ENCODE measurements at regions not wholly inside any gene's neighbourhood (a gene's known extent, or its start where the extent isn't known, plus 50 kb on each side); places are given as distances from the start of the nearest gene placed in this dataset.
A peak's percentile ranks its signal among the peaks of the same experiment; 100 is the strongest.
"Not testable (repeated sequence)": the region's sequence is repeated elsewhere in the genome, so short reads cannot be mapped to it uniquely, and the experiment has no call there.

DNA sequence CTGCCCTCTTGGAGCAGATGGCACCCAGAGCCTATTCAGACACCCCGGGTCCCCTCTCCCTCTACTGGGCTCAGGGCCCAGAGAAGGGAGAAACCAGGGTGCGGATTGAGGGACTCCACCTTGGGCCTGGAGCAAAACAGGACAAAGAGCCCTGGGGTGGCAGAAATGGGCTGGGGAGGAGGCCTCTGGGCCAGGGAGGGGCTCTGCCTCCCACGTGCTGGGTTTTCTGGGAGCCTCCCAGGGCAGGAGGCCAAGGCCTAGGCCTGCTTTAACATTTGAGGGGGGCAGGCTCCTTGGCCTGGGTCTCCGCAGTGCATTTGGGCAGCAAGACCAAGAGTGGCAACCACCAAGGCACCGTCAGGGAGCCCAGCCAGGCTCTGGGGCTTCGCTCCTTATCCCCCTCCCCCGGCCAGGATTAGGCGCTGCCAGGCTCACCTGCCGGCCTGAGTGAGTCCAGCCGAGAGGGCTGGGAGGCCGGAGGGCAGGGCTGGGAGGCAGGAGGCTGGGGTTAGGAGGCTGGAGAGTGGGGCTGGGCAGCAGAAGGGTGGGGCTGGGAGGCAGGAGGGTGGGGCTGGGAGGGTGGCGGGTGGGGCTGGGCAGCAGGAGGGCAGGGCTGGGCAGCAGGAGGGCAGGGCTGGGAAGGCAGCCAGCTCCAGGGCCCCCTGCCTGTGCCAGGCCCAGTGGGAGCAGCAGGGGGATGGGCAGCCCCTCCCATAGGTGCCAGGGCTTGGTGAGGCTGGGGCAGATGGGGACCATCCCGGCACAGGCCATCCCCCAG is 101.8 kb upstream of the EIF5 start:
- DNase-seq (ENCODE audit: low read depth, low spot score): no peak
- H3K9me3 ChIP-seq (ENCODE audit: low read depth, low read length): no peaks in the 10 kb centered on the region
- no peak overlapping the region for H3K4me3 ChIP-seq
- TF ChIP-seq POLR2AphosphoS5 (IDR thresholded peaks at IDR 0.05; ENCODE audit: borderline replicate concordance, low read depth, low read length) (no peak), EZH2 (IDR thresholded peaks at IDR 0.05) (no peak)
- H3K27ac ChIP-seq: no peak overlapping the region
- H3K36me3 ChIP-seq (ENCODE audit: insufficient read depth, low read length): no peaks in the 10 kb centered on the region
- H3K9ac ChIP-seq (ENCODE audit: insufficient read length): no peak overlapping the region

DNA sequence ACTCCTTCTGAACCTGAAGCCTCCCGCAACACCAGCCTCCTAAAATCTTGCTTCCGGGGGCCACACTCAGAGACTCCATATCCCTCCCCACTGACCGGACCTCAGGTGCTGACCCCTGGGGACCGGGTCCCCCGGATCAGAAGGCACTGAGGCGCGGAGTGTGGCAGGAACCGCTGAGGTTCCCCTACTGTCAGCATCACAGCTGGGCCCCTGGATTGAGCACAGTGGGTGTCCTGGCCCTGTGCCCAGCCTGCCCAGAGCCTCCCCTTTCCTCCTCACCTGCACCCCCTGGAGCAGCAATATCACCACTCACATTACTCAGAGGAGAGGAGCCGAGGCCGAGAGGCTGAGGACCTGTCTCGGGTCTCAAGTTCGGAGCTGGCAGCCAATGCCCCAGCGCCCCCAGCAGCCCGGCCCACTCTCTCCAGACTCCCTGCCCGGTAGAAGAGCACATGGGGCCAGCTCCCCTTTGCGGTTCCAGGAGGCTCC is 101.2 kb upstream of the EIF5 start:
- no peak overlapping the region for H3K27ac ChIP-seq
- H3K4me3 ChIP-seq: no peak overlapping the region
- H3K9me3 ChIP-seq (ENCODE audit: low read depth, low read length): no peaks in the 10 kb centered on the region
- no peak for DNase-seq (ENCODE audit: low read depth, low spot score)
- TF ChIP-seq EZH2 (IDR thresholded peaks at IDR 0.05) (no peak), POLR2AphosphoS5 (IDR thresholded peaks at IDR 0.05; ENCODE audit: borderline replicate concordance, low read depth, low read length) (no peak), FOXP2 (optimal IDR thresholded peaks at IDR 0.05; ENCODE audit: control extremely low read depth, extremely low read length, insufficient read depth) (no peak)
- no peak overlapping the region for H3K9ac ChIP-seq (ENCODE audit: insufficient read length)
- no peaks in the 10 kb centered on the region for H3K36me3 ChIP-seq (ENCODE audit: insufficient read depth, low read length)

DNA sequence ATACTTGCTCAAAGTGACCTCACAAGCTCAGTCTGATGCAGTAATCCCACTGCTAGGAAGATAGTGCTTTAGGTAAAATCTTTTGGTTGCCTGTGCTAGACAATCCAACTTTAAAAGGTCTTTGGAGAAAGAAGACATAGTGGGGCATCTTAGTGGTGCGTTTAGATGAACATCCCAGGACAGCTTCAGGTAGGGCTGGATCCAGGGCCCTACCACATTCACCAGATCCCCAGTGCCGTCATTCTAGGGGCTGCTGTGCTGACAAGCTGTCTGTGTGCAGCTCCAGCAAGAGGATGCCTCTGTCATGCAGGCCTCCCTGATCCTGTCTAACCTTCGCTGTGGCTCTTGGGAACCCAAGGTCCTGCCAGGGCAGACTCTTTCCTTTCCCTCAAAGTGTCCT is 100.7 kb upstream of the EIF5 start:
- no peak overlapping the region for H3K27ac ChIP-seq
- no peak overlapping the region for H3K4me3 ChIP-seq
- no peaks in the 10 kb centered on the region for H3K36me3 ChIP-seq (ENCODE audit: insufficient read depth, low read length)
- no peak overlapping the region for H3K9ac ChIP-seq (ENCODE audit: insufficient read length)
- H3K9me3 ChIP-seq (ENCODE audit: low read depth, low read length): no peaks in the 10 kb centered on the region
- DNase-seq (ENCODE audit: low read depth, low spot score): no peak
- TF ChIP-seq FOXP2 (optimal IDR thresholded peaks at IDR 0.05; ENCODE audit: control extremely low read depth, extremely low read length, insufficient read depth) (no peak), POLR2AphosphoS5 (IDR thresholded peaks at IDR 0.05; ENCODE audit: borderline replicate concordance, low read depth, low read length) (no peak), EZH2 (IDR thresholded peaks at IDR 0.05) (no peak)

DNA sequence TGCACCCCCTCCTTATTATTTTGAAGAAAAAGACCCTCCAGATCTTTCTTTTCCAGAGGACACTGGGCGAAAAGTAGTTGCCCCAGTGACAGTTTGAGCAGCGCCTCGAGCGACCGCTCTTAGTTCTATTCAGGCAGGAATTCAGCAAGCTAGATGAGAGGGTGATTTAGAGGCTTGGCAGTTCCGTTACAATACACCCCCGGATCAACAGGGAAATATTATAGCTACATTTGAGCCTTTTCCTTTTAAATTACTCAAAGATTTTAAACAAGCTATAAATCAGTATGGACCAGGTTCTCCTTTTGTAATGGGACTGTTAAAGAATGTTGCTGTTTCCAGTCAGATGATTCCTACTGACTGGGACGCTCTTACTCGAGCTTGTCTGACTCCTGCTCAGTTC is 99.2 kb upstream of the EIF5 start:
- Histone ChIP-seq H3K9ac (ENCODE audit: insufficient read length) (peak overlapping the region; percentile 53), H3K27ac (peak overlapping the region; percentile 86; the same call in 1 of the 2 replicates), H3K4me3 (peak overlapping the region; percentile 54)
- DNase-seq (ENCODE audit: low read depth, low spot score); H3K36me3 ChIP-seq (ENCODE audit: insufficient read depth, low read length); H3K9me3 ChIP-seq (ENCODE audit: low read depth, low read length): not testable (repeated sequence)

DNA sequence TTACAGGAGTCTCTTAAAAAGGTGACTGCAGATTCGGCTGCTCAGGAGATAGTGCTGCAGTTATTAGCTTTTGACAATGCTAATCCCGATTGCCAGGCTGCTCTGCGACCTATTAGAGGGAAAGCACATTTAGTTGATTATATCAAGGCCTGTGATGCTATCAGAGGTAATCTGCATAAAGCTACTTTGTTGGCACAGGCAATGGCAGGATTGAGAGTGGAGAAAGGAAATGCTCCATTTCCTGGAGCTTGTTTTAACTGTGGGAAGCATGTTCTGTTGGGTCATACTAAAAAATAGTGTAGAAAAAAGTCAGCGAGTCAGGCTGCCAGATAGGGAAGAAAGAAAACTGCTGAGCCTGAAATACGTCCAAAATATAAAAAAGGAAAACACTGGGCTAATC is 98.5 kb upstream of the EIF5 start:
- Histone ChIP-seq H3K27ac (peak overlapping the region; percentile 86), H3K9ac (ENCODE audit: insufficient read length) (peak overlapping the region; percentile 53), H3K4me3 (peak overlapping the region; percentile 54)
- not testable (repeated sequence) for H3K9me3 ChIP-seq (ENCODE audit: low read depth, low read length); H3K36me3 ChIP-seq (ENCODE audit: insufficient read depth, low read length)
- DNase-seq (ENCODE audit: low read depth, low spot score): peak; percentile 61

DNA sequence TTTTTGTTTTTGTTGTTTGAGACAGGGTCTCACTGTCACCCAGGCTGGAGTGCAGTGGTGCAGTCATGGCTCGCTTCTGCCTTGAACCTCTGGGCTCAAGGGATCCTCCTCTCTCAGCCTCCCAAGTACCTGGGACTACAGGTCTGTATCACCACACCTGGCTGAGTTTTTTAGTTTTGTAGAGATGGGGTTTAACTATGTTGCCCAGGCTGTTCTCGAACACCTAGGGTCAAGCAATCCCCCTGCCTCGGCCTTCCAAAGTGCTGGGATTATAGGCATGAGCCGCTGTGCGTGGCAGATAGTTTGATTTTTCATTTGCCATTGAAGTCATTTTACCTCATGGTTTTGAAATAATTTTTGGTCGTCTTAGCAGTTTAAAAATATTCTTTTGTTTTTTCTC is 94.3 kb upstream of the EIF5 start:
- Histone ChIP-seq H3K4me3 (no peak overlapping the region), H3K36me3 (ENCODE audit: insufficient read depth, low read length) (no peaks in the 10 kb centered on the region), H3K27ac (no peak overlapping the region), H3K9me3 (ENCODE audit: low read depth, low read length) (no peaks in the 10 kb centered on the region), H3K9ac (ENCODE audit: insufficient read length) (no peak overlapping the region)
- TF ChIP-seq FOXP2 (optimal IDR thresholded peaks at IDR 0.05; ENCODE audit: control extremely low read depth, extremely low read length, insufficient read depth): no peak
- TF ChIP-seq EZH2 (IDR thresholded peaks at IDR 0.05): no peak
- TF ChIP-seq POLR2AphosphoS5 (IDR thresholded peaks at IDR 0.05; ENCODE audit: borderline replicate concordance, low read depth, low read length): no peak
- DNase-seq (ENCODE audit: low read depth, low spot score): no peak

DNA sequence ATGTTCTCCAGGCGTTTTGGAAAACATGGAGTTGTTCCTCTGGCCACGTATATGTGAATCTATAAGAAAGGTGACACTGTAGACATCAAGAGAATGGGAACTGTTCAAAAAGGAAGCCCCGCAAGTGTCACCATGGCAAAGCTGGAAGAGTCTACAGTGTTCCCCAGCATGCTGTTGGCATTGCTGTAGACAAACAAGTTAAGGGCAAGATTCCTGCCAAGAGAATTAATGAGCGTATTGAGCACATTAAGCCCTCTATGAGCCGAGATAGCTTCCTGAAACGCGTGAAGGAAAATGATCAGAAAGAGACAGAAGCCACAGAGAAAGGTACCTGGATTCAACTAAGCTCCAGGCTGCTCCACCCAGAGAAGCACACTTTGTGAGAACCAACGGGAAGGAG is 92.5 kb upstream of the EIF5 start:
- H3K36me3 ChIP-seq (ENCODE audit: insufficient read depth, low read length): no peaks in the 10 kb centered on the region
- DNase-seq (ENCODE audit: low read depth, low spot score): no peak
- H3K4me3 ChIP-seq: no peak overlapping the region
- no peaks in the 10 kb centered on the region for H3K9me3 ChIP-seq (ENCODE audit: low read depth, low read length)
- H3K9ac ChIP-seq (ENCODE audit: insufficient read length): no peak overlapping the region
- no peak overlapping the region for H3K27ac ChIP-seq
- TF ChIP-seq EZH2 (IDR thresholded peaks at IDR 0.05) (no peak), POLR2AphosphoS5 (IDR thresholded peaks at IDR 0.05; ENCODE audit: borderline replicate concordance, low read depth, low read length) (no peak), FOXP2 (optimal IDR thresholded peaks at IDR 0.05; ENCODE audit: control extremely low read depth, extremely low read length, insufficient read depth) (no peak)

DNA sequence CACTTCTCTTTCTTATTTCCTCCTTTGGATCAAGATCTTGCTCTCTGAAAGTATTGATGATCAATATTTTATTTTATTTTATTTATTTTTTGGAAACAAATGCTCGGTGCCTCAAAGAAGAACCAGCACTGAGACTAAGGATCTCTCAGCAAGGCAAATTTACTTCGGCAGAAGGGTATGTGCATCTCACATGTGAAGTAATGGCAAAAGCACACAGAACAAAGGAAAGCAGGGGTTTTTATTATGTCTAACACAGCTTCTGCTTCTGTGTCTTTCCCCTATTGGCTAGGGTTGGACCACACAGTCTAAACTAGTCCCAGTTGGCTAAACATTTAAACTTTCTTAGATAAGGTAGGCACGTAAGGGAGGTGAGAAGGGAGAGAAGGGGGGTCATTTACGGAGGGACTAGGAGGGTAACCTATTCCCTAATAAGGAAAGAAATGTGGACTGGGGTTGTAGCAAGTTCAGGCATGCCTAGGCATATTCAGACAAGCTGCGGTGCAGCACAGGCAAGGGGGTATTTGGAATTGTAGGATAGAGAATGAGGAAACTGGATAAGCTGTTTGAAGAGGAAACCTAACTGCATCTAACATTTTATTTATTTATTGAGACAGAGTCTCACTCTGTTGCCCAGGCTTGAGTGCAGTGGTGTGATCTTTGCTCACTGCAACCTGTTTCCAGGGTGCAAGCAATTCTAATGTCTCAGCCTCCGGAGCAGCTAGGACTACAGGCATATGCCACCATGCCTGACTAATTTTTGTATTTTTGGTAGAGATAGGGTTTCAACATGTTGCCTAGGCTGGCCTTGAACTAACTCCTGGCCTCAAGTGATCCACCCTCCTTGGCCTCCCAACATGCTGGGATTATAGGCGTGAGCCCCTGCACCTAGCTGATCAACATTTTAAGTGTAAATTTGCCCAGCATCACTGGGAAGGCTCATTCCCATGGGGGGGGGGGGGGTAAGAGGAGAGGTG is 90.0 kb upstream of the EIF5 start:
- H3K36me3 ChIP-seq (ENCODE audit: insufficient read depth, low read length): no peaks in the 10 kb centered on the region
- TF ChIP-seq EZH2 (IDR thresholded peaks at IDR 0.05) (no peak), POLR2AphosphoS5 (IDR thresholded peaks at IDR 0.05; ENCODE audit: borderline replicate concordance, low read depth, low read length) (no peak), FOXP2 (optimal IDR thresholded peaks at IDR 0.05; ENCODE audit: control extremely low read depth, extremely low read length, insufficient read depth) (no peak)
- no peak overlapping the region for H3K27ac ChIP-seq
- no peak overlapping the region for H3K4me3 ChIP-seq
- DNase-seq (ENCODE audit: low read depth, low spot score): no peak
- H3K9me3 ChIP-seq (ENCODE audit: low read depth, low read length): no peaks in the 10 kb centered on the region
- H3K9ac ChIP-seq (ENCODE audit: insufficient read length): no peak overlapping the region

DNA sequence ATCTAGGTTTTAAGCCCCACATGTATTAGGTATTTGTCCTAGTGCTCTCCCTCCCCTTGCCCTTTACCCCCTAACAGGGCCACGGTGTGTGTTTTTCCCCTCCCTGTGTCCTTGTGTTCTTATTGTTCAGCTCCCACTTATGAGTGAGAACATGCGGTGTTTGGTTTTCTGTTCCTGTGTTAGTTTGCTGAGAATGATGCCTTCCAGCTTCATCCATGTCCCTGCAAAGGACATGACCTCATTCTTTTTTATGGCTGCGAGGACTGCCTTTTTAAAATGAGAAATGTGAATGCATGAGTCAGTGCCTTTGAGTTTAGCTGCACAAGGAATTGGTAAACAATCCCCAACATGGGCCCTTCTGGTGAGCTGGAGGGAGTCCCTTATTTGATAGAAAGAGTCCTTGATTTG is 88.4 kb upstream of the EIF5 start:
- not testable (repeated sequence) for H3K9ac ChIP-seq (ENCODE audit: insufficient read length); H3K36me3 ChIP-seq (ENCODE audit: insufficient read depth, low read length); H3K27ac ChIP-seq; H3K4me3 ChIP-seq; H3K9me3 ChIP-seq (ENCODE audit: low read depth, low read length); DNase-seq (ENCODE audit: low read depth, low spot score)

Data from SK-N-MC (cell line).